ENCODE measurements at regions not wholly inside any gene's neighbourhood (a gene's known extent, or its start where the extent isn't known, plus 50 kb on each side); places are given as distances from the start of the nearest gene placed in this dataset.
A peak's percentile ranks its signal among the peaks of the same experiment; 100 is the strongest.

DNA sequence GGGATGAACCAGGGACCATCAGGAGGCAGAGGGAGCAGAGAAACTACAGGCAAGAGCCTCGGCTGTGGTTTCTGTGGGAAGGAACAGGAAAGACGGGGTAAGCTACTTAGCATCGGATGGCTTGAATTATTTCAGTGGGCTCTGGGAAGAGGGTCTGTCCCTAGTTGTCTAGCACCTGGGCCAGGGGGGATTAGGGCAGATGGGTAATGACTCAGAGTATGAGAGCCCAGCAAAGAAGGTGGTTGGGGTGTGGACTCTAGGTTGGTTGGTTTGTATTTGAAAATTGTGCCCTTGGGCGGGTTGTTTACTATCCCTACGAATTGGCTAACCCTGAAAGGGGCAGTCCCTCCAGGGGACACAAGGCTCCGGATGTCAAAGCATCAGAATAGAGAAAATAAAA lies 148.5 kb upstream of the TAB2 start:
- DNase-seq (ENCODE audit: low spot score in 2 of 2) = no peak
- no peaks in the 10 kb centered on the region for H3K36me3 ChIP-seq
- H3K27ac ChIP-seq = no peak overlapping the region
- TF ChIP-seq POLR2AphosphoS5 (IDR thresholded peaks at IDR 0.05) (no peak), POLR2A (IDR thresholded peaks at IDR 0.05) (no peak)
- TF ChIP-seq, protein P1, sequence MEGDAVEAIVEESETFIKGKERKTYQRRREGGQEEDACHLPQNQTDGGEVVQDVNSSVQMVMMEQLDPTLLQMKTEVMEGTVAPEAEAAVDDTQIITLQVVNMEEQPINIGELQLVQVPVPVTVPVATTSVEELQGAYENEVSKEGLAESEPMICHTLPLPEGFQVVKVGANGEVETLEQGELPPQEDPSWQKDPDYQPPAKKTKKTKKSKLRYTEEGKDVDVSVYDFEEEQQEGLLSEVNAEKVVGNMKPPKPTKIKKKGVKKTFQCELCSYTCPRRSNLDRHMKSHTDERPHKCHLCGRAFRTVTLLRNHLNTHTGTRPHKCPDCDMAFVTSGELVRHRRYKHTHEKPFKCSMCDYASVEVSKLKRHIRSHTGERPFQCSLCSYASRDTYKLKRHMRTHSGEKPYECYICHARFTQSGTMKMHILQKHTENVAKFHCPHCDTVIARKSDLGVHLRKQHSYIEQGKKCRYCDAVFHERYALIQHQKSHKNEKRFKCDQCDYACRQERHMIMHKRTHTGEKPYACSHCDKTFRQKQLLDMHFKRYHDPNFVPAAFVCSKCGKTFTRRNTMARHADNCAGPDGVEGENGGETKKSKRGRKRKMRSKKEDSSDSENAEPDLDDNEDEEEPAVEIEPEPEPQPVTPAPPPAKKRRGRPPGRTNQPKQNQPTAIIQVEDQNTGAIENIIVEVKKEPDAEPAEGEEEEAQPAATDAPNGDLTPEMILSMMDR (IDR thresholded peaks at IDR 0.05) = no peak
- H3K27me3 ChIP-seq = no peaks in the 10 kb centered on the region
- H3K4me1 ChIP-seq = peaks cover 0 to 5% of the 10 kb centered on the region in 2 donors
- H3K9me3 ChIP-seq = no peaks in the 10 kb centered on the region
- intact Hi-C loops (cut with DNase I; ENCODE audit: low total_unique reads) = no loop called here
- no peak overlapping the region for H3K4me3 ChIP-seq

DNA sequence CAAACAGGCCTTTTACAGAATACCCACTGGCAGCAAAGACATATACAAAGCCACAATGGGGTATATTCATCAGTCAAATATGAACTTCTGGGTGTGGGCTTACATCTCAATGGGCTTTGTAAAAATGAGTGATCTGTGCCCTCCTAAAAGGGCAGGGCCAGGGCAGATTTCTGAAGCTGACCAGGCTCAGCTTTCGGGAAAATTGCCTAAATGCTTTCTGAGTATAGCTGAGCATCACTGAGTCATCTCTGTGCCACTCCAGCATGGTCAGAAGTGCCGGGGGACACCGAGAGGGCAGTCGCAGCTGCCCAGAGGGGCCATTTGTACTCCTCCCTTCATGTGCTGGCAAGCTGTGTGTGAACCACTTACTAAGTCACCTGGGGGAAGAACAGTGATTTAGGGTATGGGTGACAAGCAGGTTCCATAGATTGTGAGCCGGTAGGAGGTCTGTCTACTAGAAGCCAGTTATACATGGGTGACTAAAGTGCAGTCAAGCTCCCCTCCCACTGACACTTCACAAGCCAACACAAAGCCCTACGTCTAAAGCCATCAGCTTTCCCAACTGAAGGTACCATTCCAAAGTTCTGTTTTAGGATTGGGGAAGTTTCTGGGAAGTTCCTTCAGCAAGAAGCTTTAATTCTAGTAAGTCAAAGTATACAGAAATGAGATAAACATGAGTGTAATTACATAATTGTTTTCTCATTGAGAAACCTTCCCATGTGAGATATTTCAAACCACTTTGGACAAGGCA lies 147.6 kb upstream of the TAB2 start:
- DNase-seq (ENCODE audit: low spot score in 2 of 2) = no peak
- no peaks in the 10 kb centered on the region for H3K36me3 ChIP-seq
- intact Hi-C loops (cut with DNase I; ENCODE audit: low total_unique reads) = no loop called here
- H3K9me3 ChIP-seq = no peaks in the 10 kb centered on the region
- H3K27me3 ChIP-seq = no peaks in the 10 kb centered on the region
- H3K4me1 ChIP-seq = peaks cover 0 to 5% of the 10 kb centered on the region in 2 donors
- peak overlapping the region in 1 of 2 donors; percentile 88 for H3K27ac ChIP-seq
- no peak overlapping the region for H3K4me3 ChIP-seq
- TF ChIP-seq POLR2AphosphoS5 (IDR thresholded peaks at IDR 0.05) = no peak
- no peak for TF ChIP-seq POLR2A (IDR thresholded peaks at IDR 0.05)
- TF ChIP-seq, protein P1 (IDR thresholded peaks at IDR 0.05) = no peak

DNA sequence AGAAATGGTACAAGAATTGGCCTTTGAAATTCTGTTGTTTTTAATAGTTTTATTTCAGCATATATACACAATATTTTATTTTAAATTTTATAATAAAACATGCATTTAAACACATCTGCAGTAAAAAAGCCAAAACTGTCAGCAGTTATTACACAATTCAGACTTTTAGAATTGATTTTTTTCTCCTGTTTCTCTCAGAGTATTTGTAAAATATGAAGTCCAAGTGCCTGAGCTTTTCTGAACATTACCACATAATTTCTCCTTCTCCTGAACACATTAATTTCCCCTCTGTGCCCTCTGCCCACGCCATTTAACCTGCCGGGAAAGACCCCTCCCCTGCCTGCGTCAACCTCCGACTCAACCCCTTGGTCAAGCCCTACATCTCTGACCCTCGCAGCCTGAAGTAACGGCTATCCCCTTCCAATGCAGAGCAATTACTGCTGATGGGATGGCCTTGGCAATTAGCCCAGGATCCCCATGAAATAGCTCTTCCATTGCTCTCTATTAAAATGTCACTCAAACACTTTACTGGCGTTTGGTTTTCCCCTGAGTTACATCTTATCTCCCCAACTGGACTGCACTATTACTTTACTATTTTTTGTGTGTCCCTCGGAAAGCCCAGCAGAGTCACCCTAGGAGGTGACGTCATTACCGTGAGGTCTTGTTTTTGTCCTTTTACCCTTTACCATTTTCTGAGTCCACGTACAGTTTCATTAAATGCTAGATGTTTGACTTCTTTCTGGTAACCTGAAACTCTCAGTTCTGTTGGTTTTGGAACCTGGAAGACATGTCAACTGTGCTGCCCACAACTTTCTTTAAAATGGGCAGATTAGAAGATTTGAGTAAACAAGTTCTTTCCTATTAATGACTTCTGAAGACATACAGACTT lies 146.7 kb upstream of the TAB2 start:
- H3K27me3 ChIP-seq = no peaks in the 10 kb centered on the region
- peak overlapping the region in 1 of 2 donors; percentile 82 for H3K27ac ChIP-seq
- intact Hi-C loops (cut with DNase I; ENCODE audit: low total_unique reads) = no loop called here
- H3K9me3 ChIP-seq = no peaks in the 10 kb centered on the region
- DNase-seq (ENCODE audit: low spot score in 2 of 2) = no peak
- H3K4me1 ChIP-seq = peaks cover 0 to 5% of the 10 kb centered on the region in 2 donors
- peak overlapping the region in 1 of 3 donors; percentile 22 for H3K4me3 ChIP-seq
- no peaks in the 10 kb centered on the region for H3K36me3 ChIP-seq
- TF ChIP-seq, protein P1 (IDR thresholded peaks at IDR 0.05) = no peak
- no peak for TF ChIP-seq POLR2A (IDR thresholded peaks at IDR 0.05)
- TF ChIP-seq POLR2AphosphoS5 (IDR thresholded peaks at IDR 0.05) = no peak

DNA sequence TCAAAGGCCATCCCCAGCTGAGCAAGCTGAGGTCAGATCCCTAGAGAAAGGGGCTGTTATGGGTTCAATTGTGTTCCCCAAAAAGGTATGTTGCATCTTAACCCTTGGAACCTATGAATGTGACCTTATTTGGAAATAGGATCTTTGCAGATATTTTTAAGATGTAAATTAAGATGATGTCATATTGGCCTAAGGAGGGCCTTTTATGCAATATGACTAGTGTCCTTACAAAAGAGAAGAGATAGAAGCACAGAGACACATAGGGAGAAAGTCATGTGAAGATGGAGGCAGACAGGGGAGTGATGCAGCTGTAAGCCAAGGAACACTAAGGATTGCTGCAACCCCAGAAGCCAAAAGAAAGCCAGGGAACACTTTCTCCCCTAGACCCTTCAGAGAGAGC lies 144.3 kb upstream of the TAB2 start:
- H3K9me3 ChIP-seq = no peaks in the 10 kb centered on the region
- no peak overlapping the region for H3K4me3 ChIP-seq
- no peak overlapping the region for H3K27ac ChIP-seq
- no peaks in the 10 kb centered on the region for H3K27me3 ChIP-seq
- no peaks in the 10 kb centered on the region for H3K36me3 ChIP-seq
- H3K4me1 ChIP-seq = no peaks in the 10 kb centered on the region
- intact Hi-C loops (cut with DNase I; ENCODE audit: low total_unique reads) = no loop called here
- no peak for DNase-seq (ENCODE audit: low spot score in 2 of 2)
- TF ChIP-seq, protein P1 (IDR thresholded peaks at IDR 0.05) = no peak
- TF ChIP-seq POLR2AphosphoS5 (IDR thresholded peaks at IDR 0.05) = no peak
- TF ChIP-seq POLR2A (IDR thresholded peaks at IDR 0.05) = no peak

DNA sequence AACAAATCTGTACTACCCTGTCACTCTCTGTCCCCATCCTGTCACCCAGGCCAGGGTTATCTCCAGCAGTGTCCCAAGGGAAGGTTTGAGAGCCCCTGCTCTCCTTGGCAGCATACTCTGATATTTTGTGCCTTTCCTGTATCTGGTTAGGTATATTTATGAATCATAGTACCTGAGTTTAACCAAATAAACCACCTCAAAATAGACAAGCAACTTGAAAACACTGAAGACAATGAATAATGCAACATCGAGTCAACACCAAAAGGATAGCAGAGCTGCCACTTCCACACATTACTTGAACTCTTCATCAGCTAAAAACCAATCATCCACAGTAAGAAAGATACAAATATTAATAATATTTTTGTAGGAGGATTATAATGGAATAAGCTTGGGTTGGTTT lies 142.6 kb upstream of the TAB2 start:
- no peaks in the 10 kb centered on the region for H3K36me3 ChIP-seq
- intact Hi-C loops (cut with DNase I; ENCODE audit: low total_unique reads) = no loop called here
- TF ChIP-seq POLR2AphosphoS5 (IDR thresholded peaks at IDR 0.05) (no peak), POLR2A (IDR thresholded peaks at IDR 0.05) (no peak)
- TF ChIP-seq, protein P1 (IDR thresholded peaks at IDR 0.05) = no peak

More for the DNA sequence above, 142.6 kb upstream of the TAB2 start:
- Histone ChIP-seq H3K27ac (no peak overlapping the region), H3K9me3 (no peaks in the 10 kb centered on the region), H3K27me3 (no peaks in the 10 kb centered on the region), H3K4me3 (no peak overlapping the region), H3K4me1 (no peaks in the 10 kb centered on the region)
- DNase-seq (ENCODE audit: low spot score in 2 of 2) = no peak

Data from breast epithelium (tissue), 4 donors.